Endothelial cell of umbilical vein (primary cell): ENCODE measurements at regions not wholly inside any gene's neighbourhood (a gene's known extent, or its start where the extent isn't known, plus 50 kb on each side); places are given as distances from the start of the nearest gene placed in this dataset.

Experiments used
- EZH2 ChIP-seq: IDR thresholded peaks from 2 replicates; pipeline ENCODE4 v1.6.1; 2012; ENCODE audit warnings: borderline replicate concordance, low read depth, mild to moderate bottlenecking, moderate library complexity, low read length, inconsistent platforms; ENCODE audit not compliant: severe bottlenecking
- JUN ChIP-seq: IDR thresholded peaks from 2 replicates; pipeline ENCODE4 v1.6.1; 2011; ENCODE audit warnings: borderline replicate concordance, low read depth; ENCODE audit not compliant: insufficient read length, insufficient read depth
- MAX ChIP-seq: IDR thresholded peaks from 2 replicates; pipeline ENCODE4 v1.6.1; 2011; ENCODE audit not compliant: insufficient read depth, insufficient read length
- MYC ChIP-seq: IDR thresholded peaks from one replicate; pipeline ENCODE4 v1.6.1; 2011; ENCODE audit warnings: mild to moderate bottlenecking, low read depth, low read length
- POLR2A ChIP-seq: IDR thresholded peaks from 2 replicates; pipeline ENCODE4 v1.6.1; 2012; ENCODE audit warnings: low read depth, mild to moderate bottlenecking, control low read depth, low read length
- POLR2AphosphoS5 ChIP-seq: IDR thresholded peaks from 2 replicates; pipeline ENCODE4 v1.6.1; 2012; ENCODE audit warnings: low read depth, mild to moderate bottlenecking, control low read depth, low read length, moderate library complexity; ENCODE audit not compliant: insufficient read depth
- TF ChIP-seq, protein P1 (sequence below), 2 donors: IDR thresholded peaks; 1 replicate in 1 of 2; 2 replicates in 1 of 2; pipeline ENCODE4 v1.5.1; 2011; ENCODE audit warnings: low read length in 2 of 2, mild to moderate bottlenecking in 2 of 2, moderate library complexity in 2 of 2, control low read depth in 1 of 2, inconsistent platforms in 1 of 2, low read depth in 1 of 2; ENCODE audit not compliant: insufficient read depth in 1 of 2; ENCODE audit errors: extremely low read depth in 1 of 2

DNA sequence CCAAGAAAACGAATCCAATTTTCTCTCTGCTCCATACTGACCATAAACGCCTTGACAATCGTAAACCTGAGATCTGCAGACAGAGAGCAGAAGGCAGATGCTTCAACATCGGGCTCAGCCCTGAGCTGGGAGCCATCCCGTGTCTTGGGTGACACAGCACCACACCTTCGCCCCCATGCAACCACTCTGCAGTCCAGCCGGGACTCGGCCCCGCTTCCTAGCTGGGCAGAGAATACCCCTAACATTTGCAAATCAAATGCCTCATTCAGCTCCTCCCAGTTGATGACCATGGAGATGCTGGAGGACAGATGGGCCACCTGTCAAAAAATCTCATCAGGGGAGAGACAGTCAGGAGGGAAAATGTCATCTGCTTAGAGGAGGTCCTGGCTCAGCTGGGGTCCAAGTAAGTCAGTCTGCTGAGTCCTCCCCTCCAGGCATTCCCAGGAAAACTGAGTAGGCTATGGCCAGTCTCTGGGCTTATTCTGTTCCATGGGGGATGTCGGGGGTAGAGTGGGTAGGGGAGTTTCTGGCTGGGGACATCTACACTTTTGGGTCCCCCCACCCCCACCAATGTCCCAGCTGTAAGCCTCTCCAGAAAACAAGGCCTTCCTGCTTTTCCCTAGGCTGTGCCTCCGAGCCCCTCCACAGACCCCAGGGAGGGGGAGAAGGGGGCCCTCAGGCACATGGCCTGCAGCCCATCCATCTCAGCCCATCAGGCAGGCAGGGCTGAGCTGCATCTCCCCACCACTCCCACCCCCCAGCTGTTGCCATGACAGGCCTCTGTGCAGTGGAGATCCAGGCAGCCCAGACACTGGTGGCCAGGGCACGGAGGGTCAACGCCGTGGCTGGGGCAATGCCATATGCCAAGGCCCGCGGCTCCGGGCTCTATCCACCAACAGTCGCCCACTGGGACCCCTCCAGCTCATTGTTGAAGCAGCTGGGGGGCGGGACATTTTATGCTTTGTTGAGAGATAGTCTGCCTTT lies 158.6 kb downstream of the AXIN2 start:
- TF ChIP-seq, protein P1, sequence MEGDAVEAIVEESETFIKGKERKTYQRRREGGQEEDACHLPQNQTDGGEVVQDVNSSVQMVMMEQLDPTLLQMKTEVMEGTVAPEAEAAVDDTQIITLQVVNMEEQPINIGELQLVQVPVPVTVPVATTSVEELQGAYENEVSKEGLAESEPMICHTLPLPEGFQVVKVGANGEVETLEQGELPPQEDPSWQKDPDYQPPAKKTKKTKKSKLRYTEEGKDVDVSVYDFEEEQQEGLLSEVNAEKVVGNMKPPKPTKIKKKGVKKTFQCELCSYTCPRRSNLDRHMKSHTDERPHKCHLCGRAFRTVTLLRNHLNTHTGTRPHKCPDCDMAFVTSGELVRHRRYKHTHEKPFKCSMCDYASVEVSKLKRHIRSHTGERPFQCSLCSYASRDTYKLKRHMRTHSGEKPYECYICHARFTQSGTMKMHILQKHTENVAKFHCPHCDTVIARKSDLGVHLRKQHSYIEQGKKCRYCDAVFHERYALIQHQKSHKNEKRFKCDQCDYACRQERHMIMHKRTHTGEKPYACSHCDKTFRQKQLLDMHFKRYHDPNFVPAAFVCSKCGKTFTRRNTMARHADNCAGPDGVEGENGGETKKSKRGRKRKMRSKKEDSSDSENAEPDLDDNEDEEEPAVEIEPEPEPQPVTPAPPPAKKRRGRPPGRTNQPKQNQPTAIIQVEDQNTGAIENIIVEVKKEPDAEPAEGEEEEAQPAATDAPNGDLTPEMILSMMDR (IDR thresholded peaks at IDR 0.05; ENCODE audit: extremely low read depth in 1 of 2, insufficient read depth in 1 of 2, low read depth in 1 of 2, low read length in 2 of 2) = no peak
- TF ChIP-seq MYC (no peak), POLR2A (no peak), EZH2 (no peak), POLR2AphosphoS5 (no peak), MAX (no peak), JUN (no peak)
